Left kidney (tissue), 1 donor: ENCODE measurements at regions not wholly inside any gene's neighbourhood (a gene's known extent, or its start where the extent isn't known, plus 50 kb on each side); places are given as distances from the start of the nearest gene placed in this dataset.
"Not testable (repeated sequence)": the region's sequence is repeated elsewhere in the genome, so short reads cannot be mapped to it uniquely, and the experiment has no call there.

Experiments
- DNase-seq: peaks from one replicate; pipeline ENCODE4 v3.0.0-alpha.2; 2013

GRCh38 chrX:112367065-112367464 lies 284.5 kb upstream of the TRPC5 start:
- no peak for DNase-seq

- no peak for DNase-seq
Measured at GRCh38 chrX:112359906-112360305, 277.3 kb upstream of the TRPC5 start.

- DNase-seq: no peak
Measured at GRCh38 chrX:112355931-112356330, 273.4 kb upstream of the TRPC5 start.

GRCh38 chrX:112341598-112341997 lies 259.0 kb upstream of the TRPC5 start:
- no peak for DNase-seq

- no peak for DNase-seq
Measured at GRCh38 chrX:112313201-112313600, 230.6 kb upstream of the TRPC5 start.

GRCh38 chrX:112306027-112306426 lies 223.5 kb upstream of the TRPC5 start:
- DNase-seq: no peak

GRCh38 chrX:112279940-112280339 lies 197.4 kb upstream of the TRPC5 start:
- no peak for DNase-seq

GRCh38 chrX:112270991-112271390 lies 188.4 kb upstream of the TRPC5 start:
- DNase-seq: no peak

GRCh38 chrX:112266136-112266535 lies 183.6 kb upstream of the TRPC5 start:
- no peak for DNase-seq

- DNase-seq: no peak
Measured at GRCh38 chrX:112259375-112259774, 176.8 kb upstream of the TRPC5 start.

GRCh38 chrX:112254896-112255295 lies 172.3 kb upstream of the TRPC5 start:
- DNase-seq: no peak

- no peak for DNase-seq
Measured at GRCh38 chrX:112247714-112248113, 165.1 kb upstream of the TRPC5 start.

- DNase-seq: no peak
Measured at GRCh38 chrX:112235547-112235946, 153.0 kb upstream of the TRPC5 start.

GRCh38 chrX:112233164-112233563 lies 150.6 kb upstream of the TRPC5 start:
- no peak for DNase-seq

GRCh38 chrX:112226795-112227194 lies 144.2 kb upstream of the TRPC5 start:
- not testable (repeated sequence) for DNase-seq

GRCh38 chrX:112223391-112223790 lies 140.8 kb upstream of the TRPC5 start:
- no peak for DNase-seq

GRCh38 chrX:112218388-112218787 lies 135.8 kb upstream of the TRPC5 start:
- DNase-seq: no peak

- no peak for DNase-seq
Measured at GRCh38 chrX:112211459-112211858, 128.9 kb upstream of the TRPC5 start.

GRCh38 chrX:112197840-112198239 lies 115.3 kb upstream of the TRPC5 start:
- DNase-seq: no peak

- no peak for DNase-seq
Measured at GRCh38 chrX:112190646-112191045, 108.1 kb upstream of the TRPC5 start.

- DNase-seq: not testable (repeated sequence)
Measured at GRCh38 chrX:112181361-112181760, 98.8 kb upstream of the TRPC5 start.

- DNase-seq: no peak
Measured at GRCh38 chrX:112164420-112164819, 81.8 kb upstream of the TRPC5 start.

GRCh38 chrX:112163906-112164305 lies 81.3 kb upstream of the TRPC5 start:
- DNase-seq: no peak

GRCh38 chrX:112148397-112148796 lies 65.8 kb upstream of the TRPC5 start:
- no peak for DNase-seq

- peak; percentile 2 for DNase-seq
Measured at GRCh38 chrX:112147206-112147605, 64.6 kb upstream of the TRPC5 start.
